GM12865 (cell line): ENCODE measurements at regions not wholly inside any gene's neighbourhood (a gene's known extent, or its start where the extent isn't known, plus 50 kb on each side); places are given as distances from the start of the nearest gene placed in this dataset.

Experiments used
- DNase-seq: peaks from one replicate; pipeline ENCODE4 v3.0.0; 2010; ENCODE audit warnings: low read depth
- H3K4me3 ChIP-seq: 2 replicates; pipeline ENCODE4 v1.5.1; 2011; ENCODE audit warnings: mild to moderate bottlenecking, low read depth, low read length, control low read depth
- CTCF ChIP-seq: IDR thresholded peaks from 2 replicates; pipeline ENCODE4 v1.5.1; 2011; ENCODE audit warnings: low read length, control low read depth, low read depth, inconsistent platforms; ENCODE audit not compliant: insufficient read depth; ENCODE audit errors: missing control alignments

- no peak for TF ChIP-seq CTCF
- no peak for DNase-seq
- no peak overlapping the region for H3K4me3 ChIP-seq
These were observed 361.9 kb downstream of the GLRX3 start for GRCh38 chr10:130498042-130498441.

DNA sequence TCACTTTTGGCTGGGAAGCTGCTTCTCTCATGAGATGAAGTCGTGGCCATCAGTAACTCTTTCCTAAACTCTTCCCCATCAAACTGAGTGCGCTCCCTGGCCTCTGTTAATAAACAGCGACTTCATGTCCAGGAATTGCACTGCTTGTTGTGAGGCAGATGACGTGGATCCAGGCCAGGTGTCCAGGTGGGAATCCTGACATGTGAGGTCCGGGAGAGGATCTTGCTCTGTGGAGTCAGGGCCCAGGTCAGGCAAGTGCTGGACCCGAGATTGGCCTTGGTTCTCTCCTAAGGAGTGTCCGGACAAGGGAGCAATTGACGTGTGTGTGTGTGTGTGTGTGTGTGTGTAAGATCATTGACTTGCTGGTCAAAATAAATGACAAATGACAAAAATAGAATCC is 362.7 kb downstream of the GLRX3 start:
- no peak for DNase-seq
- TF ChIP-seq CTCF, result no peak
- H3K4me3 ChIP-seq, result no peak overlapping the region

GRCh38 chr10:130499541-130499940 is 363.4 kb downstream of the GLRX3 start:
- no peak for DNase-seq

GRCh38 chr10:130500261-130501000 is 364.2 kb downstream of the GLRX3 start:
- no peak for DNase-seq
- TF ChIP-seq CTCF, result no peak
- no peak overlapping the region for H3K4me3 ChIP-seq

More at GRCh38 chr10:130499541-130499940, 363.4 kb downstream of the GLRX3 start:
- no peak overlapping the region for H3K4me3 ChIP-seq
- TF ChIP-seq CTCF, result no peak

- no peak for DNase-seq
- no peak overlapping the region for H3K4me3 ChIP-seq
- no peak for TF ChIP-seq CTCF
These were observed 371.3 kb downstream of the GLRX3 start for GRCh38 chr10:130507461-130507860.

DNA sequence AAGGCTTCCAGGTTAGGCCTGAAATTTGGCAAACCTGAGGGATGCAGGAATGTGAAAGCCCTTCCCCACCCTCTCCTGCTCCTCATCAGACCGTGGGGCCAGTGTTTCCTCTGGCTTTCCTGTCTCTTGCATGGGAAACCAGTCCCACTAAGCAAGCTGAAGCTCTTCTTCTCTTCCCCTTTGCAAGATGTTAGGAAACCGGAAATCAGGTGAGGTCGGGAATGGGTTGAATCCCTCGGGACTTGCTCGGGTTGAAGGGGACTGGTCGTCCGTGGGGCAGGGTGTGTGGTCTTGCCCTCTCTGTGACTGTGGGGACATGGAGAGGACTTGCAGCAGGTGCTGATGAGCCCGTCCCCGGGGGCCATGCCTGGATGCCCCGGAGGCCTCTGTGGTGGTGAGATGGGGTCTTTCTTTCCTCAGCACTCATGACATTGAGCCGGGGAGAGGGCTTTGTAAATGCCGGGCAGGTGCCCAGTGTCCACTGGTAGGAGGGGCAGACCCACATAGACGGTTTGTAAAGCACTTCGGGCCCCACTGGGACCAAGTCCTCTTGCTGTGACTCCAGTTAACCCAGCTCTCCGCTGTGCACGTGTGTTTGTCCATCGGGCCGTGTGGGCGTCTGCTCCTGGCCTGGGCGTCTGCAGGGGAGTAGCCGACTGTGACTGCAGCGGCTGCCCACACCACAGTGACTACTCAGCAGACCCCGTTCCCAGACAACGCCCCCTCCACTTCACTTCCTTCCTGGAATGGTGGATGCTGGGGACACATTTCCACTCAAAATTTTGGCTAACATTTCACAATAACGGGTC is 373.9 kb downstream of the GLRX3 start:
- H3K4me3 ChIP-seq, result no peak overlapping the region
- no peak for TF ChIP-seq CTCF
- DNase-seq, result no peak
